Osteoblast (primary cell): ENCODE measurements at regions not wholly inside any gene's neighbourhood (a gene's known extent, or its start where the extent isn't known, plus 50 kb on each side); places are given as distances from the start of the nearest gene placed in this dataset.

Experiments
- DNase-seq: peaks from one replicate; pipeline ENCODE4 v3.0.0; 2011; ENCODE audit warnings: low spot score, mixed read lengths; ENCODE audit not compliant: insufficient read length; ENCODE audit errors: missing footprints
- H2AFZ ChIP-seq: 2 replicates; pipeline ENCODE4 v1.6.0; 2011; ENCODE audit warnings: mild to moderate bottlenecking, low read length
- H3K27ac ChIP-seq: 2 replicates; pipeline ENCODE4 v1.5.1; 2011; ENCODE audit warnings: mild to moderate bottlenecking, low read depth, low read length, moderate library complexity
- H3K27me3 ChIP-seq: 2 replicates; pipeline ENCODE4 v1.6.0; 2012; ENCODE audit warnings: mild to moderate bottlenecking, control low read depth, inconsistent platforms, low read length, moderate library complexity; ENCODE audit not compliant: insufficient read depth
- H3K36me3 ChIP-seq: 2 replicates; pipeline ENCODE4 v1.5.1; 2011; ENCODE audit warnings: mild to moderate bottlenecking, low read length, control low read depth, moderate library complexity; ENCODE audit not compliant: insufficient read depth
- H3K4me1 ChIP-seq: 2 replicates; pipeline ENCODE4 v1.5.1; 2011; ENCODE audit warnings: mild to moderate bottlenecking, low read length, control low read depth, moderate library complexity; ENCODE audit not compliant: insufficient read depth
- H3K4me2 ChIP-seq: 2 replicates; pipeline ENCODE4 v1.6.0; 2011; ENCODE audit warnings: mild to moderate bottlenecking, low read length; ENCODE audit not compliant: insufficient read depth
- H3K4me3 ChIP-seq: fragments of 200-600 bp; sonication (generic); 3 replicates; pipeline ENCODE4 v1.5.1; 2012; ENCODE audit warnings: mild to moderate bottlenecking, low read length, inconsistent platforms; ENCODE audit not compliant: insufficient read depth
- H3K79me2 ChIP-seq: 2 replicates; pipeline ENCODE4 v1.6.0; 2012; ENCODE audit warnings: mild to moderate bottlenecking, low read length, control low read depth, inconsistent platforms; ENCODE audit not compliant: insufficient read depth
- H3K9me3 ChIP-seq: 2 replicates; pipeline ENCODE4 v1.5.1; 2011; ENCODE audit warnings: low read depth, low read length, control low read depth
- H4K20me1 ChIP-seq: 2 replicates; pipeline ENCODE4 v1.6.0; 2012; ENCODE audit warnings: mild to moderate bottlenecking, low read length, control low read depth; ENCODE audit not compliant: insufficient read depth
- TF ChIP-seq, protein P1 (sequence below): IDR thresholded peaks from 2 replicates; pipeline ENCODE4 v1.5.1; 2011; ENCODE audit warnings: mild to moderate bottlenecking, low read depth, low read length, moderate library complexity; ENCODE audit errors: extremely low read depth

DNA sequence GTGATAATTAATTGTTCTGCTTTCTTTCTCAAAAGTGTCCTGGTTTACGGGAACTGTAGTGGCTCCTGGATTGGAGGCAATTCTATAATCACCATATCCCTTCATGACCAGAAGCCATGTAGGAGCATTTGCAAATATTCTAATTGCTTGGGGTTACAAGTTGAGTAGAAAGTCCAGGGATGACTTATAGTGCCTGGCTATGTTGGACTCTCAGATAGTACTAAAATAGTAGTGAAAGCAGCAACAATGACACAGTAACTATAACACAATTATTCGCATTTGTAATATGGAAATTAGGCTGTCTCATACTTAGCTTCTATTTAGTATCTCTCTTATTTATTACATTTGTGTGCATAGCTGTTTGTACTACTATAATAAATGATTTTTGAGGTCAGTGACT lies 712.5 kb upstream of the GRAMD2B start:
- no peak for DNase-seq

DNA sequence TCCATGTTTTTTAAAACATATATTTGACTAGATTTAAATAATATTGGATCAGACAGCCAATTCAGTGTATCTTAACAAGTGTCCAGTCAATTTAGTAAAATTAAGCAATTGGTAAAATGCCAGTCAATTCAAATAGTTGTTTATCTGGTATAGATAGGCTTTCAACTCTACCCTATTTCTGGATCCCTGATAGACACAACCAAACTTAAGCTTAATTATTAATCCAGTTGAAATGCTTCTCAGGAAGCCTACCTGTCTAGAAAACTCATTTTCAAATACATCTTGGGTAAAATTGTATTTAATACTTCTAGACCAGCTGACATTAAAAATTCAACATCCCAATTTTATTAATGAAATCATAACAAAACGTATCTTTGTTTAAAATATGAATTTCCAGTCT lies 710.8 kb upstream of the GRAMD2B start:
- H2AFZ ChIP-seq, result no peak overlapping the region
- no peaks in the 10 kb centered on the region for H3K36me3 ChIP-seq
- no peak for DNase-seq
- TF ChIP-seq, protein P1, sequence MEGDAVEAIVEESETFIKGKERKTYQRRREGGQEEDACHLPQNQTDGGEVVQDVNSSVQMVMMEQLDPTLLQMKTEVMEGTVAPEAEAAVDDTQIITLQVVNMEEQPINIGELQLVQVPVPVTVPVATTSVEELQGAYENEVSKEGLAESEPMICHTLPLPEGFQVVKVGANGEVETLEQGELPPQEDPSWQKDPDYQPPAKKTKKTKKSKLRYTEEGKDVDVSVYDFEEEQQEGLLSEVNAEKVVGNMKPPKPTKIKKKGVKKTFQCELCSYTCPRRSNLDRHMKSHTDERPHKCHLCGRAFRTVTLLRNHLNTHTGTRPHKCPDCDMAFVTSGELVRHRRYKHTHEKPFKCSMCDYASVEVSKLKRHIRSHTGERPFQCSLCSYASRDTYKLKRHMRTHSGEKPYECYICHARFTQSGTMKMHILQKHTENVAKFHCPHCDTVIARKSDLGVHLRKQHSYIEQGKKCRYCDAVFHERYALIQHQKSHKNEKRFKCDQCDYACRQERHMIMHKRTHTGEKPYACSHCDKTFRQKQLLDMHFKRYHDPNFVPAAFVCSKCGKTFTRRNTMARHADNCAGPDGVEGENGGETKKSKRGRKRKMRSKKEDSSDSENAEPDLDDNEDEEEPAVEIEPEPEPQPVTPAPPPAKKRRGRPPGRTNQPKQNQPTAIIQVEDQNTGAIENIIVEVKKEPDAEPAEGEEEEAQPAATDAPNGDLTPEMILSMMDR, result no peak
- no peaks in the 10 kb centered on the region for H3K79me2 ChIP-seq
- peaks cover 7% of the 10 kb centered on the region for H3K4me1 ChIP-seq
- H3K4me2 ChIP-seq, result no peak overlapping the region
- H4K20me1 ChIP-seq, result no peaks in the 10 kb centered on the region
- H3K9me3 ChIP-seq, result no peaks in the 10 kb centered on the region
- H3K27me3 ChIP-seq, result no peaks in the 10 kb centered on the region
- H3K4me3 ChIP-seq, result no peak overlapping the region
- no peak overlapping the region for H3K27ac ChIP-seq

More for the DNA sequence above, 712.5 kb upstream of the GRAMD2B start:
- H3K27ac ChIP-seq, result no peak overlapping the region
- H3K4me1 ChIP-seq, result no peaks in the 10 kb centered on the region
- H3K9me3 ChIP-seq, result no peaks in the 10 kb centered on the region
- H3K4me3 ChIP-seq, result no peak overlapping the region
- H3K36me3 ChIP-seq, result no peaks in the 10 kb centered on the region
- no peaks in the 10 kb centered on the region for H3K79me2 ChIP-seq
- no peaks in the 10 kb centered on the region for H3K27me3 ChIP-seq
- TF ChIP-seq, protein P1, result no peak
- no peak overlapping the region for H3K4me2 ChIP-seq
- no peak overlapping the region for H2AFZ ChIP-seq
- no peaks in the 10 kb centered on the region for H4K20me1 ChIP-seq

DNA sequence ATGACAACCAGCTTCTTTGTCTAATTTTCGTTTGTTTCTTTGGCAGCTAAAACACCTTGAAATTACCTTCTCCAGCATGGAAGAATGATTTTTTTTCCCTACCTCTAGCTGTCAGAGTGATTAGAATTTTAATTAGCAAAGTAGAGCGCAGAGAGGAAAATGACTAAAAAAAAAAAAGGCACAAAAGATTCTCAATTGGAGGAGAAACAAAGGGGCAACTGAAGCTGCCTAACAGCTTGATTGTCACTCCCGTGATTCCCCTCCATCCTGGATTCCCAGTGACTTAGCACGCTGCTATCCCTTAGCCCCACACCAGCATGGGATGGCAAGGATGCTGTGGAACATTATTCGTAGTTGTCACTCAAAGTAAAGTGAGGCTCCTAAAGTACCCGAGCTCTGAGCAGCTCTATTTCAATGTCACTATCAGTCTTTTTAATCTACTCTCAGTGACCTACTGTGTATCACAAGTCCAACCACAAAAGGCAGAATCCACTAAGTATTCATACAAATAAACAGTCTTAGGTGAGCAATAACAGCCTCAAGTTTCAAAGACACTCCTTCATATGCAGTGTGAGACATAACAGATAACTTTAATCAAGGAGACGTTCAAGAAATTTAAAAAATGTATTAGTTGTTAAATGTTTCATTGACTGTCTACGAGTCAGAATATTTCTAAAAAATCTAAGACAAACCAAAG lies 710.0 kb upstream of the GRAMD2B start:
- H3K4me3 ChIP-seq, result no peak overlapping the region
- no peaks in the 10 kb centered on the region for H3K9me3 ChIP-seq
- H4K20me1 ChIP-seq, result no peaks in the 10 kb centered on the region
- no peak for DNase-seq
- H3K4me2 ChIP-seq, result no peak overlapping the region
- peaks cover 9% of the 10 kb centered on the region for H3K4me1 ChIP-seq
- H3K27ac ChIP-seq, result no peak overlapping the region
- H2AFZ ChIP-seq, result no peak overlapping the region
- TF ChIP-seq, protein P1, result no peak
- no peaks in the 10 kb centered on the region for H3K36me3 ChIP-seq
- no peaks in the 10 kb centered on the region for H3K27me3 ChIP-seq
- H3K79me2 ChIP-seq, result no peaks in the 10 kb centered on the region

DNA sequence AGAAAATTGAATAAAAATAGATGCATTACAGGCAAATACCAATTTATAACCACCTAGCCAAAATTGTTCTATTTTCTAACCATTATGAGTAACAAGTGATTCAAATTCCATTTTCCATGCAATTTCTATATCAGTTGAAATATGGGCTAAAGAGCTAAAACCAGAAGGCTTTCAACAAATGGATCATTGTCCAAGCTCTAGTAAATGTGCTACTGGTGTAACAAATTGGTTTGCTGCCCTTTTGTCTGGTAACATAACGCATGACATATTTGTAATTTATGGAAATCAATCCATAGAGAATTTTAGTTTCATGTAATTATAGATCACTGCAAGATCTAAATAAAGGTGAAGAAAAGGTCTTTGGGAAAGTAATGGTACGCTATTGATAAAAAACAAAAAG lies 708.0 kb upstream of the GRAMD2B start:
- Histone ChIP-seq H2AFZ (no peak overlapping the region), H3K4me2 (no peak overlapping the region), H3K9me3 (no peaks in the 10 kb centered on the region), H4K20me1 (no peaks in the 10 kb centered on the region), H3K79me2 (no peaks in the 10 kb centered on the region), H3K4me3 (no peak overlapping the region), H3K36me3 (no peaks in the 10 kb centered on the region), H3K27me3 (no peaks in the 10 kb centered on the region), H3K4me1 (peaks cover 9% of the 10 kb centered on the region), H3K27ac (no peak overlapping the region)
- DNase-seq, result no peak
- TF ChIP-seq, protein P1, result no peak
